Hematopoietic multipotent progenitor cell treated with erythropoietin and hydrocortisone succinate and interleukin-3 and kit ligand, for 4 days (in vitro differentiated cells): ENCODE measurements at regions not wholly inside any gene's neighbourhood (a gene's known extent, or its start where the extent isn't known, plus 50 kb on each side); places are given as distances from the start of the nearest gene placed in this dataset.
A peak's percentile ranks its signal among the peaks of the same experiment; 100 is the strongest.

Source experiments
- DNase-seq: peaks from one replicate; pipeline ENCODE4 v3.0.0-alpha.2; 2015

GRCh38 chr5:13328316-13328715 lies 616.2 kb downstream of the DNAH5 start:
- no peak for DNase-seq

- no peak for DNase-seq
These were observed 618.7 kb downstream of the DNAH5 start for GRCh38 chr5:13325765-13326164.

GRCh38 chr5:13322769-13323168 lies 621.7 kb downstream of the DNAH5 start:
- DNase-seq: no peak

- no peak for DNase-seq
These were observed 626.8 kb downstream of the DNAH5 start for GRCh38 chr5:13317654-13318053.

GRCh38 chr5:13316176-13316575 lies 628.3 kb downstream of the DNAH5 start:
- no peak for DNase-seq

GRCh38 chr5:13307480-13307879 lies 637.0 kb downstream of the DNAH5 start:
- DNase-seq: no peak

- DNase-seq: no peak
These were observed 641.0 kb downstream of the DNAH5 start for GRCh38 chr5:13303445-13303844.

- DNase-seq: no peak
These were observed 665.7 kb downstream of the DNAH5 start for GRCh38 chr5:13278811-13279210.

- peak; percentile 41 for DNase-seq
These were observed 666.3 kb downstream of the DNAH5 start for GRCh38 chr5:13278148-13278547.

- DNase-seq: no peak
These were observed 668.3 kb downstream of the DNAH5 start for GRCh38 chr5:13276156-13276555.

- DNase-seq: no peak
These were observed 680.8 kb downstream of the DNAH5 start for GRCh38 chr5:13263701-13264100.

- DNase-seq: no peak
These were observed 691.4 kb downstream of the DNAH5 start for GRCh38 chr5:13253111-13253510.

- DNase-seq: no peak
These were observed 691.8 kb downstream of the DNAH5 start for GRCh38 chr5:13252699-13253098.

GRCh38 chr5:13251623-13252376 lies 692.7 kb downstream of the DNAH5 start:
- DNase-seq: peak; percentile 61

- peak; percentile 61 for DNase-seq
These were observed 693.8 kb downstream of the DNAH5 start for GRCh38 chr5:13250464-13251291.

GRCh38 chr5:13249854-13250253 lies 694.6 kb downstream of the DNAH5 start:
- DNase-seq: no peak

GRCh38 chr5:13248253-13248652 lies 696.2 kb downstream of the DNAH5 start:
- no peak for DNase-seq

GRCh38 chr5:13246053-13246452 lies 698.4 kb downstream of the DNAH5 start:
- no peak for DNase-seq

- no peak for DNase-seq
These were observed 700.3 kb downstream of the DNAH5 start for GRCh38 chr5:13244151-13244550.

GRCh38 chr5:13227513-13227912 lies 717.0 kb downstream of the DNAH5 start:
- DNase-seq: no peak

GRCh38 chr5:13218518-13218917 lies 726.0 kb downstream of the DNAH5 start:
- DNase-seq: peak; percentile 15

GRCh38 chr5:13217636-13218035 lies 726.9 kb downstream of the DNAH5 start:
- no peak for DNase-seq

- no peak for DNase-seq
These were observed 728.7 kb downstream of the DNAH5 start for GRCh38 chr5:13215806-13216205.

GRCh38 chr5:13215370-13215769 lies 729.1 kb downstream of the DNAH5 start:
- no peak for DNase-seq
